Large intestine (tissue), 3 donors: ENCODE measurements at regions not wholly inside any gene's neighbourhood (a gene's known extent, or its start where the extent isn't known, plus 50 kb on each side); places are given as distances from the start of the nearest gene placed in this dataset.

ENCODE experiments used
- DNase-seq, 2 donors: peaks; one replicate each; pipeline versions ENCODE4 v3.0.0 to v3.0.0-alpha.2; 2013
- H3K27ac ChIP-seq: one replicate; pipeline ENCODE4 v1.5.1; 2013; ENCODE audit warnings: low read length
- H3K27me3 ChIP-seq: 2 replicates; pipeline ENCODE4 v1.6.1; 2013; ENCODE audit warnings: low read length; ENCODE audit not compliant: control insufficient read depth, insufficient read depth
- H3K36me3 ChIP-seq: 2 replicates; pipeline ENCODE4 v1.6.1; 2013; ENCODE audit warnings: low read length; ENCODE audit not compliant: control insufficient read depth, insufficient read depth
- H3K4me1 ChIP-seq: one replicate; pipeline ENCODE4 v1.6.1; 2013; ENCODE audit warnings: low read length; ENCODE audit not compliant: control insufficient read depth, insufficient read depth
- H3K4me3 ChIP-seq: one replicate; pipeline ENCODE4 v1.5.1; 2013; ENCODE audit warnings: low read length
- H3K9me3 ChIP-seq: one replicate; pipeline ENCODE4 v1.6.1; 2013; ENCODE audit warnings: mild to moderate bottlenecking, low read depth, low read length, moderate library complexity; ENCODE audit not compliant: control insufficient read depth
- WGBS: methylation state at CpG from one replicate; pipeline ENCODE4 v1.1.5; 2013; ENCODE audit warnings: low lambda C conversion rate; ENCODE audit not compliant: insufficient coverage; 5-methylcytosine and 5-hydroxymethylcytosine counted together

GRCh38 chr2:181398000-181398399, 59.2 kb upstream of the ITGA4 start:
- no peak overlapping the region for H3K27ac ChIP-seq
- H3K4me1 ChIP-seq: no peaks in the 10 kb centered on the region
- H3K36me3 ChIP-seq: no peaks in the 10 kb centered on the region
- H3K4me3 ChIP-seq: no peak overlapping the region
- no CpG with 5 or more reads among the region's 1 CpG for WGBS
- DNase-seq: no peak
- no peaks in the 10 kb centered on the region for H3K27me3 ChIP-seq
- H3K9me3 ChIP-seq: no peaks in the 10 kb centered on the region

- Histone ChIP-seq H3K36me3 (no peaks in the 10 kb centered on the region), H3K27me3 (no peaks in the 10 kb centered on the region), H3K4me1 (no peaks in the 10 kb centered on the region), H3K9me3 (no peaks in the 10 kb centered on the region), H3K27ac (no peak overlapping the region), H3K4me3 (no peak overlapping the region)
- WGBS: 83% methylated on average over 1 of the region's 4 CpGs
- DNase-seq: no peak
These were observed 58.2 kb upstream of the ITGA4 start for GRCh38 chr2:181399027-181399426.

- no peak for DNase-seq
- Histone ChIP-seq H3K4me3 (no peak overlapping the region), H3K9me3 (no peaks in the 10 kb centered on the region), H3K36me3 (no peaks in the 10 kb centered on the region), H3K27ac (no peak overlapping the region), H3K27me3 (no peaks in the 10 kb centered on the region), H3K4me1 (no peaks in the 10 kb centered on the region)
- 100% methylated on average over 1 of the region's 1 CpG for WGBS
These were observed 52.7 kb upstream of the ITGA4 start for GRCh38 chr2:181404472-181404871.

GRCh38 chr2:181407171-181407570, 50.0 kb upstream of the ITGA4 start:
- Histone ChIP-seq H3K27me3 (no peaks in the 10 kb centered on the region), H3K9me3 (no peaks in the 10 kb centered on the region), H3K27ac (no peak overlapping the region), H3K4me1 (no peaks in the 10 kb centered on the region), H3K4me3 (no peak overlapping the region), H3K36me3 (no peaks in the 10 kb centered on the region)
- WGBS: 100% methylated on average over 1 of the region's 3 CpGs
- DNase-seq: no peak
